Lung (tissue), 11 donors: ENCODE measurements at regions not wholly inside any gene's neighbourhood (a gene's known extent, or its start where the extent isn't known, plus 50 kb on each side); places are given as distances from the start of the nearest gene placed in this dataset.
"Not testable (repeated sequence)": the region's sequence is repeated elsewhere in the genome, so short reads cannot be mapped to it uniquely, and the experiment has no call there.

Source experiments
- ATAC-seq: fragments of 200-7000 bp; cut with Tn5 transposase; one replicate; pipeline ENCODE4 v1.9.1; 2020; ENCODE audit warnings: moderate number of reproducible peaks; ENCODE audit not compliant: insufficient read depth, low FRiP score
- DNase-seq, 3 donors: peaks; one replicate each; pipeline ENCODE4 v3.0.0-alpha.2; 2013 to 2017
- H3K27ac ChIP-seq, 2 donors: one replicate each; pipeline ENCODE4 v1.5.1; 2013; ENCODE audit warnings: mild to moderate bottlenecking in 2 of 2, moderate library complexity in 2 of 2, control low read depth in 1 of 2, inconsistent platforms in 1 of 2, low read depth in 1 of 2, low read length in 1 of 2
- H3K27me3 ChIP-seq, 3 donors: one replicate each; pipeline ENCODE4 v1.5.1; 2013; ENCODE audit warnings: low read length in 2 of 3; ENCODE audit not compliant: control insufficient read depth in 3 of 3, insufficient read depth in 3 of 3
- H3K36me3 ChIP-seq, 4 donors: one replicate each; pipeline ENCODE4 v1.5.1; 2013; ENCODE audit warnings: low read length in 4 of 4, mild to moderate bottlenecking in 1 of 4, moderate library complexity in 1 of 4; ENCODE audit not compliant: control insufficient read depth in 4 of 4, insufficient read depth in 4 of 4
- H3K4me1 ChIP-seq, 5 donors: one replicate each; pipeline ENCODE4 v1.5.1; 2013; ENCODE audit warnings: low read length in 5 of 5, mild to moderate bottlenecking in 2 of 5, moderate library complexity in 1 of 5; ENCODE audit not compliant: control insufficient read depth in 5 of 5, insufficient read depth in 5 of 5
- H3K4me3 ChIP-seq: one replicate; pipeline ENCODE4 v1.5.1; 2013; ENCODE audit warnings: mild to moderate bottlenecking, control low read depth, moderate library complexity
- H3K9ac ChIP-seq, 2 donors: one replicate each; pipeline ENCODE4 v1.5.1; 2013; ENCODE audit warnings: low read length in 2 of 2, control low read depth in 1 of 2; ENCODE audit not compliant: insufficient read depth in 1 of 2
- H3K9me3 ChIP-seq, 4 donors: one replicate each; pipeline ENCODE4 v1.5.1; 2013; ENCODE audit warnings: low read length in 3 of 4, mild to moderate bottlenecking in 1 of 4, moderate library complexity in 1 of 4; ENCODE audit not compliant: control insufficient read depth in 4 of 4, insufficient read depth in 3 of 4
- WGBS, 2 donors: extraction: QIAGEN DNeasy Blood & Tissue Kit; methylation state at CpG; one replicate each; pipeline ENCODE4 v1.1.7; 2013; 5-methylcytosine and 5-hydroxymethylcytosine counted together
- TF ChIP-seq, protein P1 (sequence below): IDR thresholded peaks from 2 replicates; pipeline ENCODE4 v1.5.1; 2012; ENCODE audit warnings: mild to moderate bottlenecking; ENCODE audit errors: control extremely low read depth, extremely low read depth
- donor health status: control.
- donor health status: control.
- donor health status: Bipolar disorder and iron deficiency.
- donor health status: healthy.
- donor health status: DM: yes; HTN: yes; CAD: no.

DNA sequence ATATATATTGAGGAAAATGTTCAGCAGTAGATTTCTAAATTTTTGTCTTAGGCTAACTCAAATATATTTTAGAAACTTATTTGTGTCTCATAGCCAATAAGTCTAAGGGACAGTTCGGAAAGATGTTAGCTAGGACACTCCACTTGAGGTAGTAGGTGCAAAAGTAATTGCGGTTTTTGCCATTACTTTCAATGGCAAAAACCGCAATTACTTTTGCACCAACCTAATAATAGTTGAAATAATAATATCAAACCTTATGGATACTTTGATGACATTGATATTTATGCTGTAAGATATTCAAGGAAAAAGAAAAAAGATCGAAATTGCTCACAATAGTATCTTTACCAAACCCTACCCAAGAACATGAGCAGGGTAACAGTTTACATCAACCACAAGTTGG is 555.5 kb upstream of the ST8SIA4 start:
- TF ChIP-seq, protein P1, sequence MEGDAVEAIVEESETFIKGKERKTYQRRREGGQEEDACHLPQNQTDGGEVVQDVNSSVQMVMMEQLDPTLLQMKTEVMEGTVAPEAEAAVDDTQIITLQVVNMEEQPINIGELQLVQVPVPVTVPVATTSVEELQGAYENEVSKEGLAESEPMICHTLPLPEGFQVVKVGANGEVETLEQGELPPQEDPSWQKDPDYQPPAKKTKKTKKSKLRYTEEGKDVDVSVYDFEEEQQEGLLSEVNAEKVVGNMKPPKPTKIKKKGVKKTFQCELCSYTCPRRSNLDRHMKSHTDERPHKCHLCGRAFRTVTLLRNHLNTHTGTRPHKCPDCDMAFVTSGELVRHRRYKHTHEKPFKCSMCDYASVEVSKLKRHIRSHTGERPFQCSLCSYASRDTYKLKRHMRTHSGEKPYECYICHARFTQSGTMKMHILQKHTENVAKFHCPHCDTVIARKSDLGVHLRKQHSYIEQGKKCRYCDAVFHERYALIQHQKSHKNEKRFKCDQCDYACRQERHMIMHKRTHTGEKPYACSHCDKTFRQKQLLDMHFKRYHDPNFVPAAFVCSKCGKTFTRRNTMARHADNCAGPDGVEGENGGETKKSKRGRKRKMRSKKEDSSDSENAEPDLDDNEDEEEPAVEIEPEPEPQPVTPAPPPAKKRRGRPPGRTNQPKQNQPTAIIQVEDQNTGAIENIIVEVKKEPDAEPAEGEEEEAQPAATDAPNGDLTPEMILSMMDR = no peak
- ATAC-seq (no peak), DNase-seq (no peak)
- no peaks in the 10 kb centered on the region for H3K9me3 ChIP-seq
- no peaks in the 10 kb centered on the region for H3K36me3 ChIP-seq
- no peak overlapping the region for H3K4me3 ChIP-seq
- H3K27me3 ChIP-seq = no peaks in the 10 kb centered on the region
- WGBS, 2 donors = 74 to 77% methylated on average over 4 of the region's 4 CpGs
- H3K27ac ChIP-seq = no peak overlapping the region
- H3K9ac ChIP-seq = no peak overlapping the region
- H3K4me1 ChIP-seq = no peaks in the 10 kb centered on the region

DNA sequence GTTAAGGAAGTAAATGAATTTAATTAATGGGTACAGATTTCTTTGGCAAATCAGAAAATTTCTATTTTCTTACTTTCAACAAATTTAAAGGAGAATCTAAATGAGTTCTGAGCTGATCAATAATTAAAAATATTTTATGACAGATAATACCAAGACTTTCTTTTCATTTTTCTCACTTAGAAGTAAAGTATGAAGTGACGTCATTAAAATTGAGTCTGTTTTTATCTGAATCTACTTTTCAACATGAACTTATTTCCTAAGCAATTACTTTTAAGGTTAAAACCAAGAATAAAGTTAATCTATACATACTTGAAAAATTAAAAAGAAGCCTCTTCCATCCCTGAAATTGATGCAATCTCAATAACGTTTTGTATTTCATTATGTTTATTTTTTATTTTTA is 552.8 kb upstream of the ST8SIA4 start:
- no peaks in the 10 kb centered on the region for H3K9me3 ChIP-seq
- no peaks in the 10 kb centered on the region for H3K27me3 ChIP-seq
- TF ChIP-seq, protein P1 = no peak
- DNase-seq = no peak
- 75 to 80% methylated on average over 2 of the region's 2 CpGs for WGBS, 2 donors
- H3K27ac ChIP-seq = no peak overlapping the region
- H3K4me3 ChIP-seq = no peak overlapping the region
- no peaks in the 10 kb centered on the region for H3K4me1 ChIP-seq
- no peaks in the 10 kb centered on the region for H3K36me3 ChIP-seq
- ATAC-seq = no peak
- no peak overlapping the region for H3K9ac ChIP-seq

GRCh38 chr5:101455048-101455447 is 552.0 kb upstream of the ST8SIA4 start:
- Histone ChIP-seq H3K9ac (no peak overlapping the region), H3K9me3 (no peaks in the 10 kb centered on the region), H3K27ac (no peak overlapping the region), H3K4me3 (no peak overlapping the region), H3K36me3 (no peaks in the 10 kb centered on the region), H3K4me1 (no peaks in the 10 kb centered on the region), H3K27me3 (no peaks in the 10 kb centered on the region)
- ATAC-seq = no peak
- WGBS, 2 donors = 95% methylated on average over 1 of the region's 1 CpG
- no peak for DNase-seq
- TF ChIP-seq, protein P1 = no peak

DNA sequence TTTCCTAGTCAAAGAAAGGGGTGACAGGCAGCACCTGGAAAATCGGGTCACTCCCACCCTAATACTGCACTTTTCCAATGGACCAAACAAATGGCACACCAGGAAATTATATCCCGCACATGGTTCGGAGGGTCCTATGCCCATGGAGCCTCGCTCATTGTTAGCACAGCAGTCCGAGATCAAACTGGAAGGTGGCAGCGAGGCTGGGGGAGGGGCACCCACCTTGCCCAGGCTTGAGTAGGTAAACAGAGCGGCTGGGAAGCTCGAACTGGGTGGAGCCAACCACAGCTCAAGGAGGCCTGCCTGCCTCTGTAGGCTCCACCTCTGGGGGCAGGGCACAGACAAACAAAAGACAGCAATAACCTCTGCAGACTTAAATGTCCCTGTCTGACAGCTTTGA is 539.2 kb upstream of the ST8SIA4 start:
- 95 to 99% methylated on average over 8 of the region's 8 CpGs for WGBS, 2 donors
- H3K4me1 ChIP-seq, H3K4me3 ChIP-seq, H3K9me3 ChIP-seq, ATAC-seq, H3K36me3 ChIP-seq, H3K9ac ChIP-seq, H3K27me3 ChIP-seq, H3K27ac ChIP-seq, DNase-seq: not testable (repeated sequence)
